H9 (cell line): ENCODE measurements at regions not wholly inside any gene's neighbourhood (a gene's known extent, or its start where the extent isn't known, plus 50 kb on each side); places are given as distances from the start of the nearest gene placed in this dataset.

Source experiments
- DNase-seq: peaks from one replicate; pipeline ENCODE4 v3.0.0-alpha.2; 2017
- H2AFZ ChIP-seq: one replicate; pipeline ENCODE4 v1.6.1; 2013; ENCODE audit warnings: mild to moderate bottlenecking, low read length, control low read depth, moderate library complexity
- H2AK5ac ChIP-seq: 2 replicates; pipeline ENCODE4 v1.6.1; 2013; ENCODE audit warnings: low read length, control low read depth, mixed read lengths; ENCODE audit not compliant: insufficient read length
- H2BK120ac ChIP-seq: one replicate; pipeline ENCODE4 v1.6.1; 2013; ENCODE audit warnings: low read depth, mild to moderate bottlenecking, low read length, control low read depth, inconsistent platforms; ENCODE audit not compliant: poor library complexity, severe bottlenecking
- H2BK12ac ChIP-seq: 2 replicates; pipeline ENCODE4 v1.6.1; 2013; ENCODE audit warnings: low read length, control low read depth, mixed read lengths, low read depth; ENCODE audit not compliant: insufficient read length
- H2BK15ac ChIP-seq: 2 replicates; pipeline ENCODE4 v1.6.1; 2013; ENCODE audit warnings: low read depth, low read length, control low read depth
- H2BK20ac ChIP-seq: one replicate; pipeline ENCODE4 v1.6.1; 2013; ENCODE audit warnings: low read depth, mild to moderate bottlenecking, low read length, control low read depth, inconsistent platforms; ENCODE audit not compliant: poor library complexity, severe bottlenecking
- H2BK5ac ChIP-seq: 2 replicates; pipeline ENCODE4 v1.6.1; 2013; ENCODE audit warnings: low read length, control low read depth, mixed read lengths; ENCODE audit not compliant: insufficient read length
- H3K14ac ChIP-seq: 2 replicates; pipeline ENCODE4 v1.6.1; 2013; ENCODE audit warnings: low read length, control low read depth; ENCODE audit not compliant: insufficient read depth
- H3K18ac ChIP-seq: 2 replicates; pipeline ENCODE4 v1.6.1; 2013; ENCODE audit warnings: low read depth, mild to moderate bottlenecking, mixed read lengths, low read length, control low read depth; ENCODE audit not compliant: insufficient read length
- H3K23ac ChIP-seq: 2 replicates; pipeline ENCODE4 v1.6.1; 2013; ENCODE audit warnings: low read length, control low read depth, mixed read lengths, low read depth; ENCODE audit not compliant: insufficient read length
- H3K23me2 ChIP-seq: 2 replicates; pipeline ENCODE4 v1.6.1; 2013; ENCODE audit warnings: low read depth, mild to moderate bottlenecking, mixed read lengths, low read length, control low read depth; ENCODE audit not compliant: insufficient read length, poor library complexity, severe bottlenecking
- H3K27ac ChIP-seq: 2 replicates; pipeline ENCODE4 v1.5.1; 2013; ENCODE audit warnings: low read length, control low read depth, mixed read lengths, low read depth; ENCODE audit not compliant: insufficient read length
- H3K27me3 ChIP-seq: 2 replicates; pipeline ENCODE4 v1.6.1; 2013; ENCODE audit warnings: low read length, control low read depth, inconsistent platforms; ENCODE audit not compliant: insufficient read depth
- H3K4ac ChIP-seq: 2 replicates; pipeline ENCODE4 v1.6.1; 2013; ENCODE audit warnings: low read depth, mild to moderate bottlenecking, control low read depth, inconsistent platforms, low read length, moderate library complexity
- H3K4me1 ChIP-seq: 2 replicates; pipeline ENCODE4 v1.6.1; 2013; ENCODE audit warnings: low read length, control low read depth, inconsistent platforms; ENCODE audit not compliant: insufficient read depth
- H3K4me2 ChIP-seq: 2 replicates; pipeline ENCODE4 v1.6.1; 2013; ENCODE audit warnings: low read length, control low read depth, mixed read lengths; ENCODE audit not compliant: insufficient read length, insufficient read depth
- H3K56ac ChIP-seq: 2 replicates; pipeline ENCODE4 v1.6.1; 2013; ENCODE audit warnings: low read depth, mild to moderate bottlenecking, mixed read lengths, low read length, control low read depth; ENCODE audit not compliant: insufficient read length
- H3K79me1 ChIP-seq: 2 replicates; pipeline ENCODE4 v1.6.1; 2013; ENCODE audit warnings: low read depth, mild to moderate bottlenecking, moderate library complexity, low read length, control low read depth, inconsistent platforms; ENCODE audit not compliant: insufficient read depth, poor library complexity, severe bottlenecking
- H3K79me2 ChIP-seq: 2 replicates; pipeline ENCODE4 v1.6.1; 2013; ENCODE audit warnings: low read length, control low read depth, inconsistent platforms; ENCODE audit not compliant: insufficient read depth
- H3K9ac ChIP-seq: 2 replicates; pipeline ENCODE4 v1.6.1; 2013; ENCODE audit warnings: low read length, control low read depth, mixed read lengths; ENCODE audit not compliant: insufficient read length; ENCODE audit errors: extremely low read depth
- H3K9me3 ChIP-seq: one replicate; pipeline ENCODE4 v1.6.1; 2013; ENCODE audit warnings: low read depth, low read length, inconsistent platforms; ENCODE audit not compliant: control insufficient read depth
- H3T11ph ChIP-seq: one replicate; pipeline ENCODE4 v1.6.1; 2013; ENCODE audit warnings: mild to moderate bottlenecking, low read length, control low read depth, inconsistent platforms
- H4K20me1 ChIP-seq: one replicate; pipeline ENCODE4 v1.6.1; 2013; ENCODE audit not compliant: control insufficient read depth, insufficient read length, insufficient read depth
- H4K5ac ChIP-seq: 2 replicates; pipeline ENCODE4 v1.6.1; 2013; ENCODE audit warnings: low read depth, mild to moderate bottlenecking, mixed read lengths, low read length, control low read depth; ENCODE audit not compliant: insufficient read length
- H4K8ac ChIP-seq: replicated peaks from 2 replicates; pipeline ENCODE4 v1.6.1; 2013; ENCODE audit warnings: low read length, control low read depth, mixed read lengths, low read depth; ENCODE audit not compliant: insufficient read length
- H4K91ac ChIP-seq: 2 replicates; pipeline ENCODE4 v1.6.1; 2013; ENCODE audit warnings: low read depth, mild to moderate bottlenecking, moderate library complexity, mixed read lengths, low read length, control low read depth; ENCODE audit not compliant: insufficient read length
- H3K27ac Mint-ChIP-seq, 3 experiments: 2 replicates in 2 of 3; 3 replicates in 1 of 3; pipeline ENCODE4 v1.8.0; 2020 to 2021; ENCODE audit warnings: mixed read lengths in 3 of 3, mild to moderate bottlenecking in 1 of 3, moderate library complexity in 1 of 3
- H3K27me3 Mint-ChIP-seq: 2 replicates; pipeline ENCODE4 v1.8.0; 2021; ENCODE audit warnings: low read depth, mild to moderate bottlenecking, moderate library complexity, mixed read lengths
- H3K36me3 Mint-ChIP-seq, 3 experiments: 2 replicates in 2 of 3; 3 replicates in 1 of 3; pipeline ENCODE4 v1.8.0; 2020 to 2021; ENCODE audit warnings: low read depth in 3 of 3, mixed read lengths in 3 of 3; ENCODE audit not compliant: insufficient read depth in 1 of 3
- H3K4me1 Mint-ChIP-seq, 2 experiments: 2 replicates each; pipeline ENCODE4 v1.8.0; 2020; ENCODE audit warnings: mixed read lengths in 2 of 2
- H3K4me3 Mint-ChIP-seq, 2 experiments: 2 replicates in 1 of 2; 3 replicates in 1 of 2; pipeline ENCODE4 v1.8.0; 2020 to 2021; ENCODE audit warnings: mild to moderate bottlenecking in 2 of 2, mixed read lengths in 2 of 2, moderate library complexity in 1 of 2
- H3K9me3 Mint-ChIP-seq, 2 experiments: 2 replicates in 1 of 2; 3 replicates in 1 of 2; pipeline ENCODE4 v1.8.0; 2020; ENCODE audit warnings: mild to moderate bottlenecking in 2 of 2, mixed read lengths in 2 of 2, moderate library complexity in 1 of 2
- CTCF ChIP-seq: fragments of 200-600 bp; sonication (generic); conservative IDR thresholded peaks from 3 replicates; pipeline ENCODE4 v1.8.0; 2021; ENCODE audit warnings: antibody characterized with exemption, mild to moderate bottlenecking
- WGBS: extraction: QIAGEN DNeasy Blood & Tissue Kit; methylation state at CpG from one replicate; pipeline ENCODE4 v1.1.7; 2013; ENCODE audit warnings: missing lambda C conversion rate, low lambda C conversion rate, mixed read lengths; ENCODE audit not compliant: insufficient read length; ENCODE audit errors: extremely low coverage; 5-methylcytosine and 5-hydroxymethylcytosine counted together

DNA sequence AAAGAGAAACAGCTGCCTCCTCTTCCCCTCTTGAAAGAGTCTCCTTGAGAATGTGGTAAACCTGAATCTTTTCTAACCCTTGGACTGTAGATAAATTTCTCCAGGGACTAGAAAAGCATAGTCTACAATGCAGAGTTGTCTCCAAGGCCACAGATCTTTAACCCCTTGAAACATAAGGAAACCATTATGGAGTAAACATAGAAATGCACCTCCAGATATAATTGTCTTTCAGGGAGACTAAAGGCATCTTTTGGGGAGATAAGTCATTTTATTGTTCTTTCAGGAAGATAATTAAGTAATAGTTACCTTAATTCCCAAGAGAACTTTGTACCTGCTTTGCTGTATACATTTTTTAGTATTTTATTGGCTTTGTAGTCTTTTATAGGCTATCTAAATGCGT is 373.6 kb upstream of the GRIA1 start:
- Histone ChIP-seq H2BK20ac (no peak overlapping the region), H2BK5ac (no peak overlapping the region), H3K27ac (no peak overlapping the region), H3T11ph (no peak overlapping the region), H3K18ac (no peak overlapping the region), H2AK5ac (no peak overlapping the region), H4K8ac (no peak overlapping the region), H4K20me1 (no peaks in the 10 kb centered on the region), H2AFZ (no peak overlapping the region), H3K4me1 (no peaks in the 10 kb centered on the region), H2BK15ac (no peak overlapping the region), H3K79me2 (no peaks in the 10 kb centered on the region), H3K23me2 (no peaks in the 10 kb centered on the region), H4K5ac (no peak overlapping the region), H3K27me3 (no peaks in the 10 kb centered on the region), H3K79me1 (no peaks in the 10 kb centered on the region), H3K9ac (no peak overlapping the region), H3K56ac (no peak overlapping the region), H3K14ac (no peak overlapping the region), H4K91ac (no peak overlapping the region), H2BK12ac (no peak overlapping the region), H3K9me3 (no peaks in the 10 kb centered on the region), H3K23ac (no peak overlapping the region), H3K4me2 (no peak overlapping the region), H3K4ac (no peak overlapping the region), H2BK120ac (no peak overlapping the region)
- H3K4me3 Mint-ChIP-seq = no peak overlapping the region
- H3K36me3 Mint-ChIP-seq = peaks cover 0 to 15% (median 6%) of the 10 kb centered on the region in 3 experiments; a peak in 4 of 7 replicates
- H3K27me3 Mint-ChIP-seq = no peaks in the 10 kb centered on the region
- H3K4me1 Mint-ChIP-seq = peaks cover 1 to 2% of the 10 kb centered on the region in 2 experiments; a peak in 3 of 4 replicates
- WGBS = no CpG with 5 or more reads among the region's 1 CpG
- H3K27ac Mint-ChIP-seq = no peak overlapping the region
- peaks cover 6 to 9% of the 10 kb centered on the region in 2 experiments; a peak in 4 of 5 replicates for H3K9me3 Mint-ChIP-seq
- DNase-seq = no peak
- no peak for TF ChIP-seq CTCF
